ENCODE measurements at regions not wholly inside any gene's neighbourhood (a gene's known extent, or its start where the extent isn't known, plus 50 kb on each side); places are given as distances from the start of the nearest gene placed in this dataset.

GRCh38 chr7:115478426-115478825 is 552.1 kb downstream of the TFEC start:
- intact Hi-C loops (cut with micrococcal nuclease; ENCODE audit: unreplicated experiment): loop anchor here (5.0 to 10.0 kb wide), 2 partner anchors 124 to 611 kb away; no protein-coding TSS in a partner anchor
- no peak overlapping the region for H3K4me3 ChIP-seq (ENCODE audit: low read depth, low read length, poor library complexity, severe bottlenecking)
- no peaks in the 10 kb centered on the region for H3K9me3 ChIP-seq (ENCODE audit: low read depth, low read length, poor library complexity, severe bottlenecking)
- CTCF ChIA-PET: interaction anchor here (0.6 kb wide), 1 partner anchor 511 kb away, joined by 9 read pairs; no protein-coding TSS in a partner anchor
- no peaks in the 10 kb centered on the region for H3K36me3 ChIP-seq (ENCODE audit: insufficient read depth, low read length, poor library complexity, severe bottlenecking)
- no TSS peak for BruUV-seq (replicated peaks)
- TF ChIP-seq CTCF (conservative IDR thresholded peaks at IDR 0.05; ENCODE audit: low read depth, low read length) (no peak), EZH2 (IDR thresholded peaks at IDR 0.05; ENCODE audit: borderline replicate concordance, low read depth, low read length, poor library complexity, severe bottlenecking) (no peak)
- POLR2A ChIA-PET (ENCODE audit: low non-redundant PET): interaction anchor here (0.7 kb wide), 1 partner anchor 829 kb away, joined by 3 read pairs; no protein-coding TSS in a partner anchor
- no peaks in the 10 kb centered on the region for H3K4me1 ChIP-seq (ENCODE audit: insufficient read depth, low read length, poor library complexity, severe bottlenecking)
- H3K27ac ChIP-seq (ENCODE audit: low read depth, low read length, poor library complexity, severe bottlenecking): no peak overlapping the region
- H3K27me3 ChIP-seq (replicated peaks; ENCODE audit: insufficient read depth, low read depth, low read length, poor library complexity): peaks cover 7% of the 10 kb centered on the region
- no peak for DNase-seq (ENCODE audit: low spot score)

DNA sequence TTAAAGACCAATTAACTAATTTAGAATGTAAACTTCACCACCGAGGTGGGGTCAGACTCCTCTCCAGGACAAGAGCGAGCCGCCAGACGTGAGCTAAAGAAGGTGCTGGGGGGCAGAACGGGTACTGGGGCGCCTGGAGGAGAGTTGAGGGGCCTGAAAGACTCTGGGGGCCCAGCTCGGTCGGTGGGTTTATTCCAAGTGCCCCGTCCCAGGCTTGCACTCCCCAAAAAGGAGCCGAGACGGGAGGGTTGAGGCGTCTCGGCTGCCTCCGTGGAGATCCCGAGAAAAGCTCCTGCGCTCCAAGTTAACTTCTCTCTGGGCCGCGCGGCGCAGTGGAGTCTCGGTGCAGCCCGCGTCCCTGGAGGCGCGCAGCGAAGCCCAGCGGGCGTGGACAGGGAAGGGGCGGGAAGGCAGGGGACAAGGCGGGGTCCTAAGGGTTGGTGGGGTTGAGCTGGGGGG is 553.3 kb downstream of the TFEC start:
- ChIA-PET CTCF (interaction anchor here (0.6 kb wide), 1 partner anchor 230 kb away, joined by 3 read pairs; no protein-coding TSS in a partner anchor), POLR2A (ENCODE audit: low non-redundant PET) (interaction anchor here (0.6 kb wide), 2 partner anchors 18 to 1414 kb away, joined by 4 to 9 read pairs; no protein-coding TSS in a partner anchor)
- DNase-seq (ENCODE audit: low spot score): no peak
- intact Hi-C loops (cut with micrococcal nuclease; ENCODE audit: unreplicated experiment): loop anchor here (5.0 to 10.0 kb wide), 2 partner anchors 122 to 610 kb away; no protein-coding TSS in a partner anchor
- TF ChIP-seq CTCF (conservative IDR thresholded peaks at IDR 0.05; ENCODE audit: low read depth, low read length) (no peak), EZH2 (IDR thresholded peaks at IDR 0.05; ENCODE audit: borderline replicate concordance, low read depth, low read length, poor library complexity, severe bottlenecking) (no peak)
- Histone ChIP-seq H3K4me3 (ENCODE audit: low read depth, low read length, poor library complexity, severe bottlenecking) (no peak overlapping the region), H3K9me3 (ENCODE audit: low read depth, low read length, poor library complexity, severe bottlenecking) (no peaks in the 10 kb centered on the region), H3K36me3 (ENCODE audit: insufficient read depth, low read length, poor library complexity, severe bottlenecking) (no peaks in the 10 kb centered on the region), H3K27ac (ENCODE audit: low read depth, low read length, poor library complexity, severe bottlenecking) (no peak overlapping the region), H3K4me1 (ENCODE audit: insufficient read depth, low read length, poor library complexity, severe bottlenecking) (no peaks in the 10 kb centered on the region), H3K27me3 (replicated peaks; ENCODE audit: insufficient read depth, low read depth, low read length, poor library complexity) (peaks cover under 1% of the 10 kb centered on the region)
- BruUV-seq (replicated peaks): no TSS peak

GRCh38 chr7:115476671-115477181 is 553.8 kb downstream of the TFEC start:
- intact Hi-C loops (cut with micrococcal nuclease; ENCODE audit: unreplicated experiment): loop anchor here (5.0 to 10.0 kb wide), 2 partner anchors 122 to 609 kb away; no protein-coding TSS in a partner anchor
- no peaks in the 10 kb centered on the region for H3K27me3 ChIP-seq (replicated peaks; ENCODE audit: insufficient read depth, low read depth, low read length, poor library complexity)
- ChIA-PET CTCF (interaction anchor here (0.6 kb wide), 1 partner anchor 230 kb away, joined by 3 read pairs; no protein-coding TSS in a partner anchor), POLR2A (ENCODE audit: low non-redundant PET) (no interaction called here)
- no peak overlapping the region for H3K27ac ChIP-seq (ENCODE audit: low read depth, low read length, poor library complexity, severe bottlenecking)
- no peaks in the 10 kb centered on the region for H3K4me1 ChIP-seq (ENCODE audit: insufficient read depth, low read length, poor library complexity, severe bottlenecking)
- no TSS peak for BruUV-seq (replicated peaks)
- DNase-seq (ENCODE audit: low spot score): no peak
- H3K36me3 ChIP-seq (ENCODE audit: insufficient read depth, low read length, poor library complexity, severe bottlenecking): no peaks in the 10 kb centered on the region
- no peak overlapping the region for H3K4me3 ChIP-seq (ENCODE audit: low read depth, low read length, poor library complexity, severe bottlenecking)
- no peaks in the 10 kb centered on the region for H3K9me3 ChIP-seq (ENCODE audit: low read depth, low read length, poor library complexity, severe bottlenecking)
- no peak for TF ChIP-seq CTCF (conservative IDR thresholded peaks at IDR 0.05; ENCODE audit: low read depth, low read length)
- TF ChIP-seq EZH2 (IDR thresholded peaks at IDR 0.05; ENCODE audit: borderline replicate concordance, low read depth, low read length, poor library complexity, severe bottlenecking): no peak

Data from A673 (cell line).